ENCODE measurements at regions not wholly inside any gene's neighbourhood (a gene's known extent, or its start where the extent isn't known, plus 50 kb on each side); places are given as distances from the start of the nearest gene placed in this dataset.

- no peak overlapping the region for H3K4me2 ChIP-seq (replicated peaks; ENCODE audit: extremely low read depth, low read length, poor library complexity, severe bottlenecking)
- H3K27me3 ChIP-seq (ENCODE audit: control insufficient read depth in 2 of 2, insufficient read depth in 2 of 2, low read length in 2 of 2) = no peaks in the 10 kb centered on the region
- no peaks in the 10 kb centered on the region for H3K4me1 Mint-ChIP-seq
- WGBS (ENCODE audit: insufficient coverage) = 67% methylated on average over 1 of the region's 2 CpGs
- H3K9me3 Mint-ChIP-seq = peaks cover 0 to 13% (median 5%) of the 10 kb centered on the region in 7 donors
- no peaks in the 10 kb centered on the region for H3K36me3 ChIP-seq (replicated peaks in 1 of 2; ENCODE audit: control insufficient read depth in 1 of 2, insufficient read depth in 2 of 2, low read length in 2 of 2)
- no peaks in the 10 kb centered on the region for H3K27me3 Mint-ChIP-seq (ENCODE audit: low read depth in 3 of 3)
- no peaks in the 10 kb centered on the region for H3K4me1 ChIP-seq (ENCODE audit: control insufficient read depth in 1 of 2, insufficient read depth in 2 of 2, low read length in 2 of 2)
- no peak overlapping the region for H3K4me3 ChIP-seq (replicated peaks in 1 of 3; ENCODE audit: low read depth in 2 of 3, low read length in 3 of 3)
- TF ChIP-seq, protein P1, sequence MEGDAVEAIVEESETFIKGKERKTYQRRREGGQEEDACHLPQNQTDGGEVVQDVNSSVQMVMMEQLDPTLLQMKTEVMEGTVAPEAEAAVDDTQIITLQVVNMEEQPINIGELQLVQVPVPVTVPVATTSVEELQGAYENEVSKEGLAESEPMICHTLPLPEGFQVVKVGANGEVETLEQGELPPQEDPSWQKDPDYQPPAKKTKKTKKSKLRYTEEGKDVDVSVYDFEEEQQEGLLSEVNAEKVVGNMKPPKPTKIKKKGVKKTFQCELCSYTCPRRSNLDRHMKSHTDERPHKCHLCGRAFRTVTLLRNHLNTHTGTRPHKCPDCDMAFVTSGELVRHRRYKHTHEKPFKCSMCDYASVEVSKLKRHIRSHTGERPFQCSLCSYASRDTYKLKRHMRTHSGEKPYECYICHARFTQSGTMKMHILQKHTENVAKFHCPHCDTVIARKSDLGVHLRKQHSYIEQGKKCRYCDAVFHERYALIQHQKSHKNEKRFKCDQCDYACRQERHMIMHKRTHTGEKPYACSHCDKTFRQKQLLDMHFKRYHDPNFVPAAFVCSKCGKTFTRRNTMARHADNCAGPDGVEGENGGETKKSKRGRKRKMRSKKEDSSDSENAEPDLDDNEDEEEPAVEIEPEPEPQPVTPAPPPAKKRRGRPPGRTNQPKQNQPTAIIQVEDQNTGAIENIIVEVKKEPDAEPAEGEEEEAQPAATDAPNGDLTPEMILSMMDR (IDR thresholded peaks at IDR 0.05) = no peak
- H4K20me1 ChIP-seq (ENCODE audit: insufficient read depth, low read length) = no peaks in the 10 kb centered on the region
- H2AFZ ChIP-seq (ENCODE audit: insufficient read depth, low read depth, low read length, poor library complexity, severe bottlenecking) = no peak overlapping the region
- H3K4me3 Mint-ChIP-seq = no peak overlapping the region
- no peaks in the 10 kb centered on the region for H3K36me3 Mint-ChIP-seq
- H3K9me3 ChIP-seq (replicated peaks in 1 of 2; ENCODE audit: control insufficient read depth in 1 of 2, insufficient read depth in 1 of 2, low read length in 2 of 2) = peaks cover 11 to 19% of the 10 kb centered on the region in 2 donors
- intact Hi-C loops (cut with micrococcal nuclease) = no loop called here
- no peak overlapping the region for H3K27ac ChIP-seq (ENCODE audit: low read depth in 1 of 2, low read length in 2 of 2)
- H3K79me2 ChIP-seq (ENCODE audit: insufficient read depth, low read length) = no peaks in the 10 kb centered on the region
- DNase-seq = no peak
- no peak overlapping the region for H3K27ac Mint-ChIP-seq
- no peak overlapping the region for H3K9ac ChIP-seq (ENCODE audit: insufficient read depth, low read length, poor library complexity, severe bottlenecking)
Observed at GRCh38 chr7:49376817-49377375, 396.5 kb upstream of the VWC2 start.

DNA sequence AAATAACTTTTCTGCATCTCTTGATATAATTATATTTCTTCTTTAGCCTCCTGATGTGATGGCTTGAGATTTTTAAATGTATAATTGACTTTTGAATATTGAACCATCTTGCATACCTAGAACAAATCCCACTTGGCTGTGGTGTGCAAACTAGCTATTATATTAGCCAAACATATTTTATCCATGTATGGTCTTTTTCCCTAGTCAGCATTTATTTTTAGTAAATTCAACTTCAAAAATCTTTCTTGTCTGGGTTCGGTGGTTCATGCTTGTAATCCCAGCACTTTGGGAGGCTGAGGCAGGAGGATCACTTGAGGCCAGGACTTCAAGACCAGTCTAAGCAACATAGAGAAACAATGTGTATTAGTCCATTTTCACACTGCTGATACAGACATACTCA lies 386.6 kb upstream of the VWC2 start:
- Histone ChIP-seq H3K9ac (ENCODE audit: insufficient read depth, low read length, poor library complexity, severe bottlenecking) (no peak overlapping the region), H2AFZ (ENCODE audit: insufficient read depth, low read depth, low read length, poor library complexity, severe bottlenecking) (no peak overlapping the region), H3K27me3 (ENCODE audit: control insufficient read depth in 2 of 2, insufficient read depth in 2 of 2, low read length in 2 of 2) (no peaks in the 10 kb centered on the region), H3K4me2 (replicated peaks; ENCODE audit: extremely low read depth, low read length, poor library complexity, severe bottlenecking) (no peak overlapping the region), H3K36me3 (replicated peaks in 1 of 2; ENCODE audit: control insufficient read depth in 1 of 2, insufficient read depth in 2 of 2, low read length in 2 of 2) (no peaks in the 10 kb centered on the region), H3K4me1 (ENCODE audit: control insufficient read depth in 1 of 2, insufficient read depth in 2 of 2, low read length in 2 of 2) (no peaks in the 10 kb centered on the region), H3K9me3 (replicated peaks in 1 of 2; ENCODE audit: control insufficient read depth in 1 of 2, insufficient read depth in 1 of 2, low read length in 2 of 2) (peaks cover 0 to 7% of the 10 kb centered on the region in 2 donors), H3K4me3 (replicated peaks in 1 of 3; ENCODE audit: low read depth in 2 of 3, low read length in 3 of 3) (no peak overlapping the region), H3K79me2 (ENCODE audit: insufficient read depth, low read length) (no peaks in the 10 kb centered on the region), H4K20me1 (ENCODE audit: insufficient read depth, low read length) (no peaks in the 10 kb centered on the region), H3K27ac (ENCODE audit: low read depth in 1 of 2, low read length in 2 of 2) (no peak overlapping the region)
- Mint-ChIP-seq H3K27me3 (ENCODE audit: low read depth in 3 of 3) (no peaks in the 10 kb centered on the region), H3K9me3 (peaks cover 2 to 13% (median 5%) of the 10 kb centered on the region in 7 donors), H3K36me3 (no peaks in the 10 kb centered on the region), H3K4me3 (no peak overlapping the region), H3K4me1 (no peaks in the 10 kb centered on the region), H3K27ac (no peak overlapping the region)
- no CpG with 5 or more reads among the region's 1 CpG for WGBS (ENCODE audit: insufficient coverage)
- intact Hi-C loops (cut with micrococcal nuclease) = no loop called here
- no peak for DNase-seq
- TF ChIP-seq, protein P1 (IDR thresholded peaks at IDR 0.05) = no peak
